ENCODE measurements at regions not wholly inside any gene's neighbourhood (a gene's known extent, or its start where the extent isn't known, plus 50 kb on each side); places are given as distances from the start of the nearest gene placed in this dataset.
"Not testable (repeated sequence)": the region's sequence is repeated elsewhere in the genome, so short reads cannot be mapped to it uniquely, and the experiment has no call there.

GRCh38 chr10:55224007-55224781 is 423.2 kb upstream of the PCDH15 start:
- no peak for DNase-seq

- no peak for DNase-seq
Measured at GRCh38 chr10:55223352-55223751, 422.3 kb upstream of the PCDH15 start.

GRCh38 chr10:55220975-55221374 is 419.9 kb upstream of the PCDH15 start:
- no peak for DNase-seq

GRCh38 chr10:55215699-55216098 is 414.7 kb upstream of the PCDH15 start:
- no peak for DNase-seq

GRCh38 chr10:55214608-55215007 is 413.6 kb upstream of the PCDH15 start:
- no peak for DNase-seq

GRCh38 chr10:55212051-55212450 is 411.0 kb upstream of the PCDH15 start:
- DNase-seq = no peak

GRCh38 chr10:55203874-55204273 is 402.8 kb upstream of the PCDH15 start:
- DNase-seq = no peak

- DNase-seq = no peak
Measured at GRCh38 chr10:55203319-55203718, 402.3 kb upstream of the PCDH15 start.

GRCh38 chr10:55200020-55200419 is 399.0 kb upstream of the PCDH15 start:
- no peak for DNase-seq

- no peak for DNase-seq
Measured at GRCh38 chr10:55191236-55191860, 390.3 kb upstream of the PCDH15 start.

GRCh38 chr10:55183993-55184392 is 383.0 kb upstream of the PCDH15 start:
- DNase-seq = no peak

GRCh38 chr10:55180357-55180756 is 379.3 kb upstream of the PCDH15 start:
- no peak for DNase-seq

- no peak for DNase-seq
Measured at GRCh38 chr10:55174419-55174818, 373.4 kb upstream of the PCDH15 start.

- DNase-seq = no peak
Measured at GRCh38 chr10:55169493-55169892, 368.5 kb upstream of the PCDH15 start.

GRCh38 chr10:55168343-55168742 is 367.3 kb upstream of the PCDH15 start:
- no peak for DNase-seq

- no peak for DNase-seq
Measured at GRCh38 chr10:55163388-55163979, 362.5 kb upstream of the PCDH15 start.

- DNase-seq = not testable (repeated sequence)
Measured at GRCh38 chr10:55162321-55162720, 361.3 kb upstream of the PCDH15 start.

GRCh38 chr10:55160655-55161283 is 359.7 kb upstream of the PCDH15 start:
- DNase-seq = no peak

GRCh38 chr10:55158633-55159032 is 357.6 kb upstream of the PCDH15 start:
- DNase-seq = no peak

- no peak for DNase-seq
Measured at GRCh38 chr10:55146032-55146431, 345.0 kb upstream of the PCDH15 start.

- no peak for DNase-seq
Measured at GRCh38 chr10:55144001-55144400, 343.0 kb upstream of the PCDH15 start.

GRCh38 chr10:55141892-55142291 is 340.9 kb upstream of the PCDH15 start:
- DNase-seq = no peak

- DNase-seq = no peak
Measured at GRCh38 chr10:55137063-55137462, 336.0 kb upstream of the PCDH15 start.

GRCh38 chr10:55104738-55105137 is 303.7 kb upstream of the PCDH15 start:
- no peak for DNase-seq

Measured in stimulated activated CD4-positive, alpha-beta T cell treated with anti-CD3 and anti-CD28 coated beads, Interleukin-1b, Interleukin-23, amount 100 ng/mL, for 48 hours (primary cell).